ENCODE measurements at regions not wholly inside any gene's neighbourhood (a gene's known extent, or its start where the extent isn't known, plus 50 kb on each side); places are given as distances from the start of the nearest gene placed in this dataset.

DNA sequence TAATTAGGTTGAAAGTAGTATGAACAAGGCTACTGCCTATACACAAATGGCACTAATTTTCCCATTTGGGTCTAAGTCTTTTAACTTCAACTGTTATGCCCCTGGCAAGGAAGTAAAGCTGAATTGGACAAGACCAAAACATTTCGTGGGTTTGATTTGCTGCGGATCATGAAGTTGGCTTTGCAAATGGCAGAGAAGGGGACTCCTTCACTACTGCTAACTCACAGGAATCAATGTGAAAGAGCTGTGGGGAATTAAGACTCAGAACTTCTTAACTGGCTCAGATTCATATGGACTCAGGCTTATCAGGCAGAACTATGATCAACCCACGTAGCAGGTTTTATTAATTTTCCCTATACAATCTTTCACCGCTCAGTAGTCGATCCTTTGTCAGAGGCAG lies 73.8 kb upstream of the IFNE start:
- Histone ChIP-seq H3K4me3 (replicated peaks in 1 of 3; ENCODE audit: insufficient read depth in 1 of 3, low read depth in 2 of 3, low read length in 3 of 3) (no peak overlapping the region), H3K27ac (ENCODE audit: extremely low read length, insufficient read depth, low read length) (no peak overlapping the region), H3K36me3 (replicated peaks in 1 of 2; ENCODE audit: control insufficient read depth in 1 of 2, insufficient read depth in 2 of 2, low read length in 2 of 2) (no peaks in the 10 kb centered on the region), H4K20me1 (ENCODE audit: insufficient read depth, low read length) (no peaks in the 10 kb centered on the region), H3K9me3 (ENCODE audit: low read length) (no peaks in the 10 kb centered on the region), H3K9ac (ENCODE audit: insufficient read depth, low read depth, low read length) (no peak overlapping the region), H3K4me1 (ENCODE audit: insufficient read depth, low read length) (no peaks in the 10 kb centered on the region), H3K79me2 (ENCODE audit: insufficient read depth, low read length) (no peaks in the 10 kb centered on the region), H2AFZ (ENCODE audit: low read length) (no peak overlapping the region), H3K4me2 (ENCODE audit: low read depth, low read length) (no peak overlapping the region), H3K27me3 (ENCODE audit: control insufficient read depth in 1 of 2, insufficient read depth in 2 of 2, low read length in 2 of 2) (0 out of 5 replicates have a peak, but pooled peaks cover 0 to 3% of the 10 kb centered on the region in 2 experiments)
- FAIRE-seq (no peak), ATAC-seq (no peak), DNase-seq (ENCODE audit: low spot score) (no peak)
- WGBS (ENCODE audit: low lambda C conversion rate) = 27% methylated on average over 5 of the region's 5 CpGs
- ChIA-PET POLR2A (no interaction called here), CTCF (ENCODE audit: low intra/inter-chr PET ratio, low total read pairs) (no interaction called here)
- intact Hi-C loops (cut with micrococcal nuclease; ENCODE audit: unreplicated experiment) = no loop called here
- TF ChIP-seq HHEX (CRISPR knock-in tag; IDR thresholded peaks at IDR 0.05) = no peak
- TF ChIP-seq, protein P1, sequence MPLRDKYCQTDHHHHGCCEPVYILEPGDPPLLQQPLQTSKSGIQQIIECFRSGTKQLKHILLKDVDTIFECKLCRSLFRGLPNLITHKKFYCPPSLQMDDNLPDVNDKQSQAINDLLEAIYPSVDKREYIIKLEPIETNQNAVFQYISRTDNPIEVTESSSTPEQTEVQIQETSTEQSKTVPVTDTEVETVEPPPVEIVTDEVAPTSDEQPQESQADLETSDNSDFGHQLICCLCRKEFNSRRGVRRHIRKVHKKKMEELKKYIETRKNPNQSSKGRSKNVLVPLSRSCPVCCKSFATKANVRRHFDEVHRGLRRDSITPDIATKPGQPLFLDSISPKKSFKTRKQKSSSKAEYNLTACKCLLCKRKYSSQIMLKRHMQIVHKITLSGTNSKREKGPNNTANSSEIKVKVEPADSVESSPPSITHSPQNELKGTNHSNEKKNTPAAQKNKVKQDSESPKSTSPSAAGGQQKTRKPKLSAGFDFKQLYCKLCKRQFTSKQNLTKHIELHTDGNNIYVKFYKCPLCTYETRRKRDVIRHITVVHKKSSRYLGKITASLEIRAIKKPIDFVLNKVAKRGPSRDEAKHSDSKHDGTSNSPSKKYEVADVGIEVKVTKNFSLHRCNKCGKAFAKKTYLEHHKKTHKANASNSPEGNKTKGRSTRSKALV (CRISPR knock-in tag; IDR thresholded peaks at IDR 0.05) = no peak
- no peak for TF ChIP-seq ZMYM3 (CRISPR knock-in tag; IDR thresholded peaks at IDR 0.05)
- in situ Hi-C loops (cut with HindIII; ENCODE audit: extremely low pct_ligation_motif_present, low pct_unique_long_range_greater_than_20kb) = no loop called here
- BruUV-seq (replicated peaks) = no TSS peak

DNA sequence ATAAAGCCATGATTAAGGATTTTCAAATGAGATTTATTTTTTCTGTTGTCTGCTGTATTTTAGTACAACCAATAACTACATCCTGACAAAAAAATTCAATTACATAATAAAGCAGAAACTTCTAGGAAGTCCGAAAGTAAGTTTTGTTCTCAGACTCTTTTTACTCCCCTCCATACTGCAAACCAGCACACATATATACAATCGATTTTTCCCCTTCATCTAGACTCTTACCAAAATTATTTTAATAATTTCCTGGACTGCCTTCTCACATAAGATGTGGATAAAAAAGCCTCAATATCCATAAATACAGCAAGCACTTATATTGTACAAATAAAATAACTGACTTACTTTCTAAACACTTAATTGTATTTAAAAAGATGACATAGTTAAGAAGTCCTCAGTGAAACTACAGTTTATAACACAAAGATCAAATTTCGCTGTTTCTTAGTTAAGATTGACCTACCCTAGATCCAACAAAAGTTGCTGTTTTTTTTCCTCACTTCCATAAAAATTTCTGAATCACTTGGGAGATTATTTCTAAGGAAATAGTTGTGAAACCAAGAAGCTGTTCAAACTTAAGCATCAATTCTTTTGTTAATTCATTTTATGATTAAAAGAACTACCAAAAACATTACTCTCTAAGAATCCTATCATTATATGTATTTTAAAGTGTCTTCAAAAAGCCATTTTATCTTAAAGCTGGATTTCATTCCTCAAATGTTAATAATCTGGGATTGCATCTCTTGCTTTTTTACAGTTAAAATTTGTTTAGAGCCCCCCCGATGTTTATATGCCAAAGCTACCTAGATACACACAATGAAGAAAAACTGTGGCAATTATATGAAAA lies 74.7 kb upstream of the IFNE start:
- Histone ChIP-seq H2AFZ (ENCODE audit: low read length) (no peak overlapping the region), H3K9me3 (ENCODE audit: low read length) (no peaks in the 10 kb centered on the region), H3K79me2 (ENCODE audit: insufficient read depth, low read length) (no peaks in the 10 kb centered on the region), H3K4me3 (replicated peaks in 1 of 3; ENCODE audit: insufficient read depth in 1 of 3, low read depth in 2 of 3, low read length in 3 of 3) (no peak overlapping the region), H3K27me3 (ENCODE audit: control insufficient read depth in 1 of 2, insufficient read depth in 2 of 2, low read length in 2 of 2) (0 out of 5 replicates have a peak, but pooled peaks cover 0 to 3% of the 10 kb centered on the region in 2 experiments), H3K9ac (ENCODE audit: insufficient read depth, low read depth, low read length) (no peak overlapping the region), H3K36me3 (replicated peaks in 1 of 2; ENCODE audit: control insufficient read depth in 1 of 2, insufficient read depth in 2 of 2, low read length in 2 of 2) (no peaks in the 10 kb centered on the region), H3K27ac (ENCODE audit: extremely low read length, insufficient read depth, low read length) (no peak overlapping the region), H3K4me2 (ENCODE audit: low read depth, low read length) (no peak overlapping the region), H3K4me1 (ENCODE audit: insufficient read depth, low read length) (no peaks in the 10 kb centered on the region), H4K20me1 (ENCODE audit: insufficient read depth, low read length) (no peaks in the 10 kb centered on the region)
- WGBS (ENCODE audit: low lambda C conversion rate) = 1% methylated on average over 4 of the region's 4 CpGs
- ATAC-seq = no peak
- in situ Hi-C loops (cut with HindIII; ENCODE audit: extremely low pct_ligation_motif_present, low pct_unique_long_range_greater_than_20kb) = no loop called here
- no peak for DNase-seq (ENCODE audit: low spot score)
- ChIA-PET CTCF (ENCODE audit: low intra/inter-chr PET ratio, low total read pairs) (no interaction called here), POLR2A (no interaction called here)
- intact Hi-C loops (cut with micrococcal nuclease; ENCODE audit: unreplicated experiment) = no loop called here
- TF ChIP-seq, protein P2, sequence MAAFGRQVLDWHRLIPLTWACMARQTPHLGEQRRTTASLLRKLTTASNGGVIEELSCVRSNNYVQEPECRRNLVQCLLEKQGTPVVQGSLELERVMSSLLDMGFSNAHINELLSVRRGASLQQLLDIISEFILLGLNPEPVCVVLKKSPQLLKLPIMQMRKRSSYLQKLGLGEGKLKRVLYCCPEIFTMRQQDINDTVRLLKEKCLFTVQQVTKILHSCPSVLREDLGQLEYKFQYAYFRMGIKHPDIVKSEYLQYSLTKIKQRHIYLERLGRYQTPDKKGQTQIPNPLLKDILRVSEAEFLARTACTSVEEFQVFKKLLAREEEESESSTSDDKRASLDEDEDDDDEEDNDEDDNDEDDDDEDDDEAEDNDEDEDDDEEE (CRISPR knock-in tag; IDR thresholded peaks at IDR 0.05) = no peak
- no peak for TF ChIP-seq ZNF737 (CRISPR knock-in tag; IDR thresholded peaks at IDR 0.05; ENCODE audit: borderline replicate concordance)
- TF ChIP-seq ZNF781 (CRISPR knock-in tag; IDR thresholded peaks at IDR 0.05; ENCODE audit: borderline replicate concordance, not compliant biosample characterization) = no peak
- TF ChIP-seq ZNF562 (CRISPR knock-in tag; IDR thresholded peaks at IDR 0.05; ENCODE audit: borderline replicate concordance) = no peak
- no peak for TF ChIP-seq RBAK (CRISPR knock-in tag; IDR thresholded peaks at IDR 0.05)
- TF ChIP-seq CBX5 (CRISPR knock-in tag; IDR thresholded peaks at IDR 0.05; ENCODE audit: borderline replicate concordance) = no peak
- TF ChIP-seq, protein P3, sequence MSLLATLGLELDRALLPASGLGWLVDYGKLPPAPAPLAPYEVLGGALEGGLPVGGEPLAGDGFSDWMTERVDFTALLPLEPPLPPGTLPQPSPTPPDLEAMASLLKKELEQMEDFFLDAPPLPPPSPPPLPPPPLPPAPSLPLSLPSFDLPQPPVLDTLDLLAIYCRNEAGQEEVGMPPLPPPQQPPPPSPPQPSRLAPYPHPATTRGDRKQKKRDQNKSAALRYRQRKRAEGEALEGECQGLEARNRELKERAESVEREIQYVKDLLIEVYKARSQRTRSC (CRISPR knock-in tag; IDR thresholded peaks at IDR 0.05; ENCODE audit: low read depth) = no peak
- BruUV-seq (replicated peaks) = no TSS peak
- no peak for FAIRE-seq

All from HepG2 (cell line).